ENCODE measurements at regions not wholly inside any gene's neighbourhood (a gene's known extent, or its start where the extent isn't known, plus 50 kb on each side); places are given as distances from the start of the nearest gene placed in this dataset.

DNA sequence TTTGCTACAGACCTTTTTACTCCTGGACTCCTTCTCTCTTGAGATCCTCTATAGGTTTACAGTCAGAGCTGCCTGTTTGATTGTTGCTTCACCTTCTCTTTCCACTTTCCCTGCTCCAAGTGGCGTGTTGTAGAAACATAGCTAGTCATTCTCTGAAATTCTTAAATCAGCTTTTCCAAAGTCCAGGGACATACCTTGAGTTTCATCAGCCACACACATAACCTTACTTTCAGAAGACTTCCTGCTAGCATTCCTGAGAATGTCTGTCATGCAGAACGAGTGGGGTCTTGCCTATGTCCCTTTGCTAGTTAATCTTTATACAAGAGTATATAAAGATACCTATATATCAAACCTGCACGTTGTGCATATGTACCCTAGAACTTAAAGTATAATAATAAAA, 230.3 kb upstream of the ZNF462 start:
- intact Hi-C loops (cut with micrococcal nuclease): no loop called here

DNA sequence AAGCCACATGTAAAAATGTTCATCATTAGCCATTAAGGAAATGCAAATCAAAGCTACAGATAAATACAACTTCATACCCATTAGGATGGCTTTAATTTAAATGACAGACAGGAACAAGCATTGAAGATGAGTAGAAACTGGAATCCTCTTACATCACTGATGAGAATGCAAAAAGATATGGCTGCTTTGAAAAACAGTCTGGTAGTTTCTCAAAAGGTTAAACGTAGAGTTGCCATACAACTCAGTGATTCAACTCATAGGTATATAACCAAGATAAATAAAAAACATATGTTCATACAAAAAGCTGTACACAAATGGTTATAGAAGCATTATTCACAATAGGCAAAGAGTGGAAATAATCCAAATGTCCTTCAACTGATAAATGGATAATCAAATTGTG, 228.8 kb upstream of the ZNF462 start:
- intact Hi-C loops (cut with micrococcal nuclease): no loop called here

DNA sequence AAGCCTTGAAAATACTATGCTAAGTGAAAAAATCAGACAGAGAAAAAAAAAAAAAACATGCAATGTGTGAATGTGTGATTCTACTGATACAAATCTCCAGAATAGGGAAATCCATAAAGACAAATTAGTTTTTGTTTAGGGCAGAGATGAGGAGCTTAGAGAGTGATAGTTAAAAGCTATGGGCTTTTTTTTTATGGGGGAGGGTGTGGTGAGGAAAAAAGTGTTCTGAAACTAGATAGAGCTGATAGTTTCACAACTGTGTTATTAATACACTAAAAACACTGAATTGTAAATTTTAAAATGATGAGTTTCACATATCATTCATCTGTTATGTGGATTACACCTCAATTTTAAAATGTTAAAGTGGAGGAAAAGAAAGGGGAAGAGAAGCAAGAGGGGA, 228.3 kb upstream of the ZNF462 start:
- intact Hi-C loops (cut with micrococcal nuclease): no loop called here

DNA sequence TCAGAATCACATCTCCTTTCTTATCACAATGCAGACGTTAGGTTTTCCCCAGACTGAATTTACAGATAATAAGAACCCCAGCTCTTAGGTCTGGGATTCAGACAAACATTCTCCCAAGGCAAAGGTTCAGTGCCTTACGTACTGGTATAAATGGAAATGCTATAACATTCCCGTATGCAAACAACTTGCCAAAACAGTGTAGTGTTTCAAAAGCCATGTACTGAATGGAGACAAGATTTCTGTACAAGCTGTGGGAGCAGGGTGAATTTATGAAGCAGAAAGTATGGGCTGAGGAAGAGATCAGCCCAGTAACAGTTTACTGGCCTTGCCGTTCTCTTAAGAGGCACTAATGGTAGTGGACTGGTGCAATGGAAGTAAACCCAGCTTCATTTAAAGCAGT, 225.5 kb upstream of the ZNF462 start:
- intact Hi-C loops (cut with micrococcal nuclease): no loop called here

DNA sequence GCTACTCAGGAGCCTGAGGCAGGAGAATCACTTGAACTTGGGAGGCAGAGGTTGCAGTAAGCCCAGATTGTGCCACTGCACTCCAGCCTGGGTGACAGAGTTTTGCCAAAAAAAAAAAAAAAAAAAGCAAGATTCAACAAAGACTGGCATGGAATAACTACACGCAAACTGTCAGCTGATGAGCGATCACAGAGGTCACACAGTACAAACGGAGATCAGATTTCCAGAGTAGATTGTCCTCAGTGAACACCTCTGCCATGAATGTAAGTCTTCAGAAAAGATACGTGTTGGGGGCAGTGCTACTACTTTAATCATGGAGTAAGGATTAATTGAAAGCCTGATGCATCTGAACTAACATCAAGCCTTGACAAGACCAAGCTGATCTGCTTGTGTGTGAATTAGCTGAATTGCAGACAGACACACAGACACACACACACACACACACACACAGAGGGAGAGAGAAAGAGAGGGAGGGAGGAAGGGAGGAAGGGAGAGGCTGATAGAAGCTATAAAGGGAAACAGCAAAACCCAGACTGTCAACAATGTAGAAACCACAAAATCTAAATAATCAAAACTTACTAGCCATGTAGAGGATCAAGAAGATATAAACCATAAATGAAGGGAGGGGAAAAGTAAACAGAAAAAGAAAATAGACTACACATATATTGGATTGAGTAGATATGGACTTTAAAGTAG, 222.9 kb upstream of the ZNF462 start:
- intact Hi-C loops (cut with micrococcal nuclease): no loop called here

DNA sequence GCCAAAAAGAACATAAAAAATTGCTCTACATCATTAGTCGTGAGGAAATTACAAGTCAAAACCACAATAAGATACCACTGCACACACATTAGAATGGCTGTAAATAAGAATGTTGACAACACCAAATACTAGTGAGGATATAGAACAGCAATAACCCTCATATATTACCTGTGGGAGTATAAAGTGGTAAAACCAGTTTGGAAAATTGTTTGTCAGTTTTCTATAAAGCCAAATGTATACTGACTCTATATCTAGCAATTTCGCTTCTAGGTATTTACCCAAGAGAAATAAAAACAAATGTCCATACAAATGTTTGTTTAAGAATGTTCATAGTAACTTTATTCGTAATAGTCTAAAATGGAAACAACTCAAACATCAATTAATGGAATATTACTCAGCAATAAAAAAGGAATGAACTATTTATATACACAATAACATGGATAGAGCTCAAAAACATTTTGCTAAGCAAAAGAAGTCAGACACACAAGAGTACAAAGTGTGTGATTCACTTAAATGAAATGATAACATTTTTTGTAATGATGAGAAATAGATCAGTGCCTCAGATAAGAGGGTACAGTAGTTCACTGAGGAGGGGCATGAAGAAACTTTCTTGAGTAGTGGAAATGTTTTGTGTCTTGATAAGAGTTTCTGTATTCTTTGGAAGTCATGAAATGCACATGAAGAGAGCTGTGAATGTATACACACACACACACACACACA, 219.6 kb upstream of the ZNF462 start:
- intact Hi-C loops (cut with micrococcal nuclease): no loop called here

DNA sequence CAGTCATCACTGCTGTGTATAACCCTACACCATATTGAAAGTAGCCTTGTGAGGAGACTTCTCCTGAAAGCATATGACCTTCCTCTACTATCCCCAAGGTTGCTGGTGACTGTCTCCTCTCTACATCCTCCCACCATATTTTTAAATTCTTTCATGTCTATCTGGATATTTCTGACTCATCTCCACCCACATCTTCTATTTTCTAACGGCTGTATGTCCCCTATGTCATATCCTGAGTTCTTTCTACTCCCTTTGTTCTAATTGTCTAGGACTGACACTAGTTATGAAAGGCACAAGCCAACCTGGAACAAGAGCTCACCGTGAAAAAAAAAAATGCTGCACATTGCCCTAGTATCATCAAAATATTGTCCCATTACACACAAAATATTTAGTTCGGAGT, 218.3 kb upstream of the ZNF462 start:
- intact Hi-C loops (cut with micrococcal nuclease): no loop called here

DNA sequence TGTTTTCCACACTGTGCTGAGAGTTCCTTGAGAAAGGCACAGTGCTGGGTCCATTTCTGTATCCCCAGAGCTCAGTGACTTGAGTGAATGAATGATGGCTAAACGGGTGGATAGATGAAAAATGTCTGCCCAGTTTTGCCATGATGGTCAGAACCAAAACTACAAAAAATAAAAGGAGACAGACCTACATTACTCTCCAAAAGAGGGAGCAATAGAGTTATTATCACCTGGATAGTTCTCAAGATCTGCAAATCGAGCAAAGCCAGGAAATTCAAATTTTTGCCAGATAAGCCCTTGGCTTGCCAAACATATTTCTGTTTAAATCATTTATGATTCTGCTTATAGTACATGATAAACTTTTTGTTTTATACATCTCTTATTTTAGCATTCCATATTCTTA, 214.2 kb upstream of the ZNF462 start:
- intact Hi-C loops (cut with micrococcal nuclease): no loop called here

DNA sequence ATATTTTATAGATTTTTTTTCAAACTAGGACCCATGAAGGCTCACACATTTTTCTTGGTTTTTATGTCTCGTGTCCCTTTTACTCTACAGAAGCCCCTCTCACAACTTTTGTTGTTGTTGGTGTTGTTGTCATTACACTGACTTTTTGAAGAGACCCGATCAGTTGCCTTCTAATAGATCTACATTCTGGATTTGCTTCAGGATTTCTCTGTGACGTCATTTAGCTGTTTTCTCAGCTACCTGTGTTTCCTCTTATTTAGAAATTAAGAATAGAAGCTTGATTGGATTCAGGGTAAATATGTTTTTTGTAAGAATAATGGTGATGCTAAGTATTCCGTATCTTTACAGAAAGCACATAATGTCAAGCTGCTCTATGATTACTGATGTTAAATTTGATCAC, 213.3 kb upstream of the ZNF462 start:
- intact Hi-C loops (cut with micrococcal nuclease): no loop called here

DNA sequence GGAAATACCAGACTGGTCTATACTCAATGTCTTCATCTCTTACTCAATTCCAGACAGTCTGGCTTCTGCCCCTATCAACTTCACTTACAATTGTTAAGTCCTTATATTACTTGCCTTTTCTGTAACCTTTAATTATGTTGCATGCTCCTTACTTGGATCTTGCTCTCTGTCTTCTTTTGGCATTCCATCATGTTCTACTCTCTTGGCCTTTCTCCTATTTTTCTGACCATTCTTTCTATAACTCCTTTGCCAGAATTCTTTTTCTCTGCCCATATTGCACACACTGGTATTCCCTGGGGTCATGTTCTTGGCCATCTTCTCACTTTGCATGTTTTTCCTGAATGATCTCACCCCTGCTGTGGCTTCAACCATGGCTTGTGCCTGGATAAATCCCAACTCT, 209.8 kb upstream of the ZNF462 start:
- intact Hi-C loops (cut with micrococcal nuclease): no loop called here

DNA sequence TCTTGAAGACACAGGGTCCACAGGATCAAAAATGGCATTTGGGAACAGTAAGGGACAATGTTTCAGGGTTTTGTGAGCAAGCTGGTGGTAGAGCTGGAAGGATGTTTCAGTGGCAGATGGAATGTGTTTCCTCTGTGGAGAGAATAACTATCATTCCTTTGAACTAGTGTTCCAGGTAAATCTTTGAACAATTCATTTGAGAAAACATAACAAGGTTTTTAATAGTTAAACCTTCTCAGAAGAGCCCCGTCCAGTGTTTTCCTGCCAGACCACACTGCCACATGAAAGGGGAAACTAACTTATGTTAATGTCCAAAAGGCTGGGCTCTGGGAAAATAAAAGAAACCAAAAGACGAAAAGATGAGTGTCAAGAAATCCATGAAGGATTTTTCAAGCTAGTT, 207.0 kb upstream of the ZNF462 start:
- intact Hi-C loops (cut with micrococcal nuclease): no loop called here

DNA sequence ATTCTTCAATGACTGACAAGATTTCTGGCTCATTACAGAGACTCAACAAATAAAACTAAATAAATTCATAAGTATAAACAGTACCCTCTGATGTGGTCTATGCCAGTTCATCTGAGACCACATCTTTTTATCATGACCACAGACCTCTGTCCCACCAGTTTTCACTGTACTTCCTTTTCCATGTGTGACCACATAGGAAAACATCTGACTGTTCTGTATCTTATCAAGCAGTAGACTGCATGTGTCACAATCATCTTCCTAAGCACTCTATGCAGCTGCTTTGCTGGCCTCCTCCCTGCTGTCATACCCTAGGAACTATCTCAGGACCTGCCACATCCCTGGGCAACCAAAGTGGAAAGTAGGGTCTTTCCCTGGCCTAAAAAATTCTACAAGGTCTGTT, 205.0 kb upstream of the ZNF462 start:
- intact Hi-C loops (cut with micrococcal nuclease): no loop called here

DNA sequence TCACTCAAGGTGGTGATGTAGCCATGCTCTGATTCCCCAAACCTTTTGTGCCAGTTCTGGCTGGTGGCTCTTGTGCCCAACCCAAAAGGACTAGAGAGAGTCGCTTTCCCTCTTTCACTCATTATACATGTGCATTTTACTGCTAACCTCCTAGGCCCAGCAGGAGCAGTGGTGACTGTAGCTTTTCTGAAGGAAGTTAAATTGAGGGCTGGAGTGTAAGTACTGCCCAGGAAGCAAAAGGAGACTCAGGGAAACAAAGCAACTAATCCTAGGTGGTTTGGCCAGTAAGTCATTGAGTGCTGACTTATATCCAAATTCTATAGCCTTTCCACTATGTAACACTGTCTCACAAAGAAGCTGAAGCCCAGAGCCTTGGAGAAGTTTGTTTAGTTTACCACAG, 194.4 kb upstream of the ZNF462 start:
- intact Hi-C loops (cut with micrococcal nuclease): no loop called here

DNA sequence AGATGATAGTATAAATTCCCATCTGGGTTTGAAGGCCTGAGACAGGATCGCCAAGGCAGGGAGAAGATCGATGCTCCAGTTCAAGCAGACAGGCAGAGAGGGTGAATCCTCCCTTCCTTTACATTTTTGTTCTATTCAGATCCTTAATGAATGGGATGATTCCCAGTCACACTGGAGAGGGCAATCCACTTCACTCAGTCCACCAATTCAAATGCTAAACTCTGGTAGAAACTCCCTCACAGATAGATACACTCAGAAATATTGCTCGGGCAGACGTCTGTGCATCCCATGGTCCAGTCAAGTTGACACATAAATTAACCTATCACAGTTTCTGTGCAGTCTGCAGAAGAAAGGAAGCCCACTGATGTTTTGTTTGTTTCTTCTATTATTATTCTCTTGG, 193.1 kb upstream of the ZNF462 start:
- intact Hi-C loops (cut with micrococcal nuclease): no loop called here

DNA sequence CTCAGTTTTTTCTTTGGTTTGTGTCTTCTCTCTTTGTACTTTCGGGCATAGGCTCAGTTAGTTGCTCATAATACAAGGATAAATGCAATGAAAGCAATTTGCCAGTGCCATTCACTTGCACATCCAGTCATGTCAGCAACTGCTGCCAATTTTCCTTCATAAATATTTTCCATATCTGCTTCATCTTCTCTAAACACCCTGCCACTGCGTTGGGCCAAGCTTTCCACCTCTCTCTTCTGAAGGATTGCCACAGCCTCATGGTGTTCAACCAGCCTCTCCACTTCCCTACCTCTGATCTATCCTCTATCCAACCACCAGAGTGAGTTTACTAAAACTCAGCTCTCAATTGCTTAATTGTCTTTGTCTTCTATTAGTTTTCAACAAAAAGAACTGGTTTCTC, 192.5 kb upstream of the ZNF462 start:
- intact Hi-C loops (cut with micrococcal nuclease): no loop called here

DNA sequence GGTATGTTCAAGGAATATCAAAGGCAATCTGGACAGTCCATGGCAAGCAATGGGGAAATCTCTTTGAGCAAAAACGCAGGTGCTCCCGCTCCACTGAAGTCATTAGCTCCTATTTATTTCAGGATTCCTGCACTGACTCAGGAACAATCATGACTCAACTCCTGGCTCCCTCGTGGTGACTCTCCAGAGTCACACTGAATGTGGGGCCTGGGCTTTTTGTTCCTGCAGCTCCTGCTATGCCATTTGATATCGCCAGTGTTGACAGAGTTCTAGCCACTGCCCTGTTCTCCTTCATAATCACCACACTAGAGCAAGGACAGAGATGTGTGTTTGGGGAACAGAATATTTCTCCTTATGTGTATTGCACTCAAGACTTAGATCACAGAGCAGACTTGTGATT, 187.2 kb upstream of the ZNF462 start:
- intact Hi-C loops (cut with micrococcal nuclease): no loop called here

DNA sequence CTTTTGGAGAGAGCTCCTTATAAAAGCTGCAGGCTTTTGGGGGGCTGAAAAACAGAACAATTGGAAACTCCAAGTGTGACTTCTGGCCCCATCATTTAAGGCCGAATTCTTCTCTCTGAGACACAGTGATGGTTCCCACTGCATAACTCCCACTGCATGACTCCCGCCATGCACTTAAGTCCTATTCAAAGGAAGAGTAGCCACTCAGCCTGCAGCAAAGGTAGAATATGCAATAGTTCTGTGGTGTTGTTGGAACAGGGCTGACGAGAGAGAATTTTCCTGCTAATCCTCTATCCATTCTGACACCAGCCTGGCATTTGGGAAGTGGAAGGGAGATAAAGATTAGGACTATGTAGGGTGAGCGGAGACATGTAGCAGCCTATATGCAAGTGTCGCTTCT, 185.6 kb upstream of the ZNF462 start:
- intact Hi-C loops (cut with micrococcal nuclease): no loop called here

DNA sequence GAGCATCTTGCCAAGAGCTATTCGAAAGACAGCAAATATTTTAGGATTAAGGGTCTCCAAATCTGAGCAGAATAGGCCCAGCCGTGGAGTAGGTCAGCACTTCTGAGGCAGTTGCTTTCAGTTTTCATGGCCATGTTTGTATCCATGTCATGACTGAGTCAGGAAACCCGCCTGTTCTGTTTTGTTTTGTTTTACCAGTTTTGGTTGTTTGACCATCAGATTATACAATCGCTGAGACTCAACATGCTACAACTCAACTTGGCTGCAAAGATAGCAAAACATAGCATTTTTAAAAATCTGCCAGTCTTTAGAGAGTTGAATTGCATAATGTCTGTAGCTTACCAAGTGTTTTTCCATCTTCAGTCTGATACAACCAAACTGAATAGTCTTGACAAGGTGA, 185.1 kb upstream of the ZNF462 start:
- intact Hi-C loops (cut with micrococcal nuclease): no loop called here

DNA sequence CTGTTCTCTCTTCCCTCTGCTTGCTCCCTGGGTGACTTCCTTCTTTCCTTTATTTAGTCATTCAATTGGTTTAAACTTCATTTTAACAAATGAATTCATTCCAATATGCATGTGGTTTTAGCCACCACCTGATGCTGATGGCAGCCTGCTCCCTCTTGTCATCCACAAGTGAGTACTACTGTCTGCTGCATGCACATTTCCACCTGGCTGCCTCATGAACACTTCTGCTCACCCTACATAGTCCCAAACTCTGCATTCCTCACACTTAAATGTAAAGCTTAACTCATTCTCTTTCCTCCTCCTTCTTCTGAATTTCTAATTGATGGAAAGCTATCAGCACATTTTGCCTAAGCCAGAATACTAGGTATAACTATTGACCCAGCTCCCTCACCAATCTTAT, 184.7 kb upstream of the ZNF462 start:
- intact Hi-C loops (cut with micrococcal nuclease): no loop called here

DNA sequence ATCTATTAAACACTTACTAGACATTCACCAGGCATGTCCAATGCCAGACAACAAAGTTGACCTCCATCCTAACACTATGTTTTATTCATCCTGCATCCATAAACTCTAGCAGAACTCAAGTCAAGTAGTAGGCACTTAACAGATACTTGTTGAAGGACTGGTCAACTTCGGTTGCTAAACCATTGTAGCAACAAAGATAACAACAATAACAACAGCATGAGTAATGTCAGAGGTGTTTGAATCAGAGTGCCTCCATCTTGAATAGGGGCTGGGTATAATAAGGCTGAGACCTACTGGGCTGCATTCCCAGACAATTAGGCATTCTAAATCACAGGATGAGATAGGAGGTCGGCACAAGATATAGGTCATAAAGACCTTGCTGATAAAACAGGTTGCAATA, 180.5 kb upstream of the ZNF462 start:
- intact Hi-C loops (cut with micrococcal nuclease): no loop called here

DNA sequence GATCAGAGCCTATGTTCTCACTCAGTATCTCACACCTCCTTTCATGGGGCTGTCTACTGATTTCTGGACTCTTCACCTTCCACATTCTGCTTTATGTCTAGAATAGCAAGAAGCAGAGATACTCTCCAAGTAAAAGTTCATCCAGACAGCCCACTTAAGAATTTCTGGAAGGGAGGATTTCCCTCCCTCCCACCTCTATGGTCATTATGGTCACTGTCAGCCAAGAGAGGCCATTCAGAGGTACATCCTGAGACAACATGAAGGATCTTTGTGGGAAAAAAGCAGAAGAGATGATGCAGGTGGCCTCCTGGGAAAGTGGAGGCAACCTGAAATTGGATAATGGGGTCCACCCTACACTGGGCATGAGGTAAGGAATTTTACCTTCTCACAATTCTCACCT, 179.5 kb upstream of the ZNF462 start:
- intact Hi-C loops (cut with micrococcal nuclease): no loop called here

DNA sequence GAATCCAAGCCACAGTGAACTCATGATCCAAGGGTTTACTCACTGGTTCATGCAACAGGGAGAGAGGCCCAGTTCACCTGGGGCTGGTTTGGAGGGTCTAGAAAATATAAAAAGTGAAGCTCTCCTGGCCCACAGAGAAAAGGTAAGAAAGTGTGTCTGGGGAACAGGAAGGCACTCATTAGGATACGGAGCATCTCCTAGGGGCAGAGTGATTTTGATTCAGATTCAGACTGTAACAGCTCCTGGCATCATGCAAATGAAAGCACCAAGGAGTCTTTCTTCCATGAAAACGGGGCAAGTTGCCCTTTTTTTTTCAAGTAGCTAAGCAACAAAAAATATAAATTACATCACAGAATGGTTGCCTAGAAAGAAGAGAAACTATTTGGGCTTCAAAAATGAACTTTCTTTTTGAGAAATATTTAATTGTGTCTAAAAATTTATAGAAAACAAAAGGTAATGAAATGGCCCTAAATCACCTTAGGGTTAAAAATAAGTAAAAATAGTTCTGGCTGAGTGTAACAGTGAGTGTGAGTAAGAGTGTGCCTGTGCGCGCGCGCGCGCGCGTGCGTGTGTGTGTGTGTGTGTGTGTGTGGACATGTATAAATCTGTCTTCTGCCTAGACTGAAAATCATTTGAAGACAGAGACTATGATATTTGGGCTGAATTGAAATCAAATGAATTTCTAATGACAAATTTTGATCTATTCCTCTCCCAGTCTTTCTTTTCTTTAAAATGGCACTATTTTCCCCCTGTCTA, 177.8 kb upstream of the ZNF462 start:
- intact Hi-C loops (cut with micrococcal nuclease): no loop called here

DNA sequence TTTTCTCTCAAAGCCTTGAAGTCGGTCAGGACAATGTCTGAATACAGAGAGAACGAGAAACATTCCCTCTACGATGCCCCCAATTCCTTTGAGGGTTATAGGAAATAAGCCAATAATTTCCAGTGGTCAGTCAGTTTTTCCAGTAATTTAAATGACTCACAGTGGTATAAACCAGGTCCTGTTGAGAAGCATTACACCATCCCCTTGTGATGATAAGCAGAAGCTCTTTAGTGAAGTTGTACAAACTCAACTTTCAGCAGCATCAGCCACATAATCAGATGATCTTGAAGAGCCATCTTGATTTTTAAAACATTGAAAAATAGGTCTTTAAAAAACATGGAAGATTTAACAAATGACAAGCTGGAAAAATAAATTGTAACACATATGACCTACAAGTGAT, 173.9 kb upstream of the ZNF462 start:
- intact Hi-C loops (cut with micrococcal nuclease): no loop called here
